Astrocyte (in vitro differentiated cells and primary cell): ENCODE measurements at regions not wholly inside any gene's neighbourhood (a gene's known extent, or its start where the extent isn't known, plus 50 kb on each side); places are given as distances from the start of the nearest gene placed in this dataset.

Experiments
- DNase-seq: peaks from one replicate; pipeline ENCODE4 v3.0.0-alpha.2; 2010; ENCODE audit warnings: low read depth
- FAIRE-seq: peaks from 2 replicates; lab custom pipeline; 2011; peaks lifted over from hg19 to GRCh38; lab: Jason Lieb, UNC
- H2AFZ ChIP-seq: 2 replicates; pipeline ENCODE4 v1.6.0; 2012; ENCODE audit warnings: low read depth, low read length, inconsistent platforms
- H3K27ac ChIP-seq: 2 replicates; pipeline ENCODE4 v1.5.1; 2011; ENCODE audit warnings: low read depth, low read length, inconsistent platforms
- H3K27me3 ChIP-seq: 2 replicates; pipeline ENCODE4 v1.6.0; 2011; ENCODE audit warnings: low read length, inconsistent platforms; ENCODE audit not compliant: insufficient read depth
- H3K36me3 ChIP-seq: 2 replicates; pipeline ENCODE4 v1.5.1; 2011; ENCODE audit warnings: low read length, inconsistent platforms; ENCODE audit not compliant: insufficient read depth
- H3K4me1 ChIP-seq: 2 replicates; pipeline ENCODE4 v1.5.1; 2011; ENCODE audit warnings: low read length, inconsistent platforms; ENCODE audit not compliant: insufficient read depth
- H3K4me2 ChIP-seq: 2 replicates; pipeline ENCODE4 v1.6.0; 2012; ENCODE audit warnings: low read length, inconsistent platforms
- H3K4me3 ChIP-seq: 2 replicates; pipeline ENCODE4 v1.5.1; 2011; ENCODE audit warnings: low read depth, mild to moderate bottlenecking, low read length, inconsistent platforms; ENCODE audit not compliant: insufficient read depth
- H3K79me2 ChIP-seq: 2 replicates; pipeline ENCODE4 v1.6.0; 2012; ENCODE audit warnings: mild to moderate bottlenecking, low read length, inconsistent platforms; ENCODE audit not compliant: insufficient read depth
- H3K9ac ChIP-seq: 2 replicates; pipeline ENCODE4 v1.6.0; 2012; ENCODE audit warnings: mild to moderate bottlenecking, low read length, inconsistent platforms
- H3K9me3 ChIP-seq: 2 replicates; pipeline ENCODE4 v1.5.1; 2012; ENCODE audit warnings: low read depth, mild to moderate bottlenecking, low read length, inconsistent platforms; ENCODE audit not compliant: insufficient read depth
- H4K20me1 ChIP-seq: 2 replicates; pipeline ENCODE4 v1.6.0; 2012; ENCODE audit warnings: low read length, inconsistent platforms; ENCODE audit not compliant: insufficient read depth
- H3K27ac Mint-ChIP-seq: one replicate; pipeline ENCODE4 v1.8.0; 2021; ENCODE audit warnings: mild to moderate bottlenecking, mixed read lengths; ENCODE audit not compliant: unreplicated experiment
- H3K27me3 Mint-ChIP-seq: one replicate; pipeline ENCODE4 v1.8.0; 2021; ENCODE audit warnings: low read depth, mixed read lengths; ENCODE audit not compliant: unreplicated experiment
- H3K36me3 Mint-ChIP-seq: one replicate; pipeline ENCODE4 v1.8.0; 2021; ENCODE audit warnings: low read depth, mixed read lengths; ENCODE audit not compliant: unreplicated experiment
- H3K4me1 Mint-ChIP-seq: one replicate; pipeline ENCODE4 v1.8.0; 2021; ENCODE audit warnings: low read depth, mixed read lengths; ENCODE audit not compliant: unreplicated experiment
- H3K4me3 Mint-ChIP-seq: one replicate; pipeline ENCODE4 v1.8.0; 2021; ENCODE audit warnings: mild to moderate bottlenecking, moderate library complexity, mixed read lengths; ENCODE audit not compliant: unreplicated experiment
- H3K9me3 Mint-ChIP-seq: one replicate; pipeline ENCODE4 v1.8.0; 2021; ENCODE audit warnings: mild to moderate bottlenecking, mixed read lengths; ENCODE audit not compliant: unreplicated experiment
- EZH2 ChIP-seq: IDR thresholded peaks from 2 replicates; pipeline ENCODE4 v1.6.1; 2012; ENCODE audit warnings: mild to moderate bottlenecking, low read length, inconsistent platforms; ENCODE audit not compliant: insufficient read depth
- TF ChIP-seq, protein P1 (sequence below): IDR thresholded peaks from 2 replicates; pipeline ENCODE4 v1.5.1; 2011; ENCODE audit warnings: low read depth, mild to moderate bottlenecking, inconsistent platforms, low read length, moderate library complexity; ENCODE audit not compliant: insufficient read depth

DNA sequence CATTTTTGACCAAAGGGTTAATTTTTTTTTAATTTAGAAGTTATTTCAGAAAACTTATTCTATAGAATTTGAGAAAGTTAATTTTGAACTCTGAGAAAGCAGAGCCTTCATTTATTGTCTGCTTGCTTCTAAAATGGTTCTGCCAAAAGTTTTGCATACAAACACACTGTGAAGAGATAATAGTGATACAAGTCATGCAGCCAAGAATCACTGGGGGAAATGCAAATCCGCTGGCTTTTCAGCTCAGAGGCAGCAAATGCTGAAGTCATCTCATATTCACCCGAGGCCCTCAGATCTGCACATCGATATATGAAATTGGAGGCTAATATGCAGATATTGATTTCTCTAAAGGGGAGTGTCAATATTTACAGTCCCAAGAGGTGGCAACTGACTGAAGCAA, 186.2 kb downstream of the KIT start:
- Histone ChIP-seq H3K9me3 (no peaks in the 10 kb centered on the region), H3K27ac (no peak overlapping the region), H3K9ac (no peak overlapping the region), H3K27me3 (no peaks in the 10 kb centered on the region), H3K36me3 (no peaks in the 10 kb centered on the region), H3K79me2 (no peaks in the 10 kb centered on the region), H3K4me1 (no peaks in the 10 kb centered on the region), H4K20me1 (no peaks in the 10 kb centered on the region), H3K4me3 (no peak overlapping the region), H2AFZ (no peak overlapping the region), H3K4me2 (no peak overlapping the region)
- no peaks in the 10 kb centered on the region for H3K27me3 Mint-ChIP-seq
- no peaks in the 10 kb centered on the region for H3K9me3 Mint-ChIP-seq
- H3K4me3 Mint-ChIP-seq: no peak overlapping the region
- H3K4me1 Mint-ChIP-seq: no peaks in the 10 kb centered on the region
- DNase-seq: no peak
- H3K36me3 Mint-ChIP-seq: no peaks in the 10 kb centered on the region
- FAIRE-seq: no peak
- TF ChIP-seq EZH2: no peak
- TF ChIP-seq, protein P1, sequence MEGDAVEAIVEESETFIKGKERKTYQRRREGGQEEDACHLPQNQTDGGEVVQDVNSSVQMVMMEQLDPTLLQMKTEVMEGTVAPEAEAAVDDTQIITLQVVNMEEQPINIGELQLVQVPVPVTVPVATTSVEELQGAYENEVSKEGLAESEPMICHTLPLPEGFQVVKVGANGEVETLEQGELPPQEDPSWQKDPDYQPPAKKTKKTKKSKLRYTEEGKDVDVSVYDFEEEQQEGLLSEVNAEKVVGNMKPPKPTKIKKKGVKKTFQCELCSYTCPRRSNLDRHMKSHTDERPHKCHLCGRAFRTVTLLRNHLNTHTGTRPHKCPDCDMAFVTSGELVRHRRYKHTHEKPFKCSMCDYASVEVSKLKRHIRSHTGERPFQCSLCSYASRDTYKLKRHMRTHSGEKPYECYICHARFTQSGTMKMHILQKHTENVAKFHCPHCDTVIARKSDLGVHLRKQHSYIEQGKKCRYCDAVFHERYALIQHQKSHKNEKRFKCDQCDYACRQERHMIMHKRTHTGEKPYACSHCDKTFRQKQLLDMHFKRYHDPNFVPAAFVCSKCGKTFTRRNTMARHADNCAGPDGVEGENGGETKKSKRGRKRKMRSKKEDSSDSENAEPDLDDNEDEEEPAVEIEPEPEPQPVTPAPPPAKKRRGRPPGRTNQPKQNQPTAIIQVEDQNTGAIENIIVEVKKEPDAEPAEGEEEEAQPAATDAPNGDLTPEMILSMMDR: no peak
- no peak overlapping the region for H3K27ac Mint-ChIP-seq

DNA sequence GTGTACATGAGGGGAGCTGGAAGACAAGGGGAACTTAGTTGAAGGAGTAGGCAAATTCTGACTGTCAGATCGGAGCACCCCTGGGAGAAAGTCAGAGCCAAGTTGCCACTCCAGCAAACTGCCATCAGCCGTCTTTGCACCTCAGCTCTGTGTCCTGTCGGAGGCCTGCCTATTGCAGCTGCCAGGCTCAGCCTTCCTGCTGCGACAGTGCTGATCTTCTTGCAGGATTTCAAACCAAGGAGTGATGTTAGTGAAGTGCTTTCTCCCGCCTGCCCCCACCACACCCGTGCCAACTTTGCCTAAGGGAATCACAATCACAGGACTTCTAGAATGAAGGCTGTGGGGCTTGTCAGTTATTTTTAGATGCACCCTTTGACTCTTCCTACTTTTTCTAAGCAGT, 185.3 kb downstream of the KIT start:
- no peak overlapping the region for H3K4me3 Mint-ChIP-seq
- no peaks in the 10 kb centered on the region for H3K9me3 Mint-ChIP-seq
- H3K27me3 Mint-ChIP-seq: no peaks in the 10 kb centered on the region
- TF ChIP-seq EZH2: no peak
- TF ChIP-seq, protein P1: no peak
- Histone ChIP-seq H3K9me3 (no peaks in the 10 kb centered on the region), H3K4me1 (no peaks in the 10 kb centered on the region), H3K27me3 (no peaks in the 10 kb centered on the region), H2AFZ (no peak overlapping the region), H3K9ac (no peak overlapping the region), H3K79me2 (no peaks in the 10 kb centered on the region), H3K4me2 (no peak overlapping the region), H3K4me3 (no peak overlapping the region), H4K20me1 (no peaks in the 10 kb centered on the region), H3K27ac (no peak overlapping the region), H3K36me3 (no peaks in the 10 kb centered on the region)
- no peaks in the 10 kb centered on the region for H3K4me1 Mint-ChIP-seq
- DNase-seq (no peak), FAIRE-seq (no peak)
- H3K36me3 Mint-ChIP-seq: no peaks in the 10 kb centered on the region
- no peak overlapping the region for H3K27ac Mint-ChIP-seq

DNA sequence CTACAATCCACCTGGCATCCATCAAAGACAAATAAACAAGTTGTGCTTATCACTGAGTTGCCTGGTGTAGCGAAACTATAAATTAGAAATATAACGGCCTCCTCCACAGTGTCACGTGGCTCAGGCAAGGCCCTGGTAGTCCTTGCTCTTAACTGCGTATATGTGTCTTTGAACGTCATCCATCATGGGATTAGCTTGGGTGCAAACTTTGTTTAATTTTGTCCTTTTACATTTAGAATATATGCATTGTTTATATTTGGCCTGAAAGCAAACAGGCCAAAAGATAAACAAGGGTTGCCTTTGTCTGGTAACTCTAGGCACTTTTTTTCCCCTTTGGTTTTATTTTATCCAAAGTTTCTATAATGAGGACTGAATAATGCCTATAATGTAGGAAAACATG, 184.9 kb downstream of the KIT start:
- Histone ChIP-seq H3K4me1 (no peaks in the 10 kb centered on the region), H3K79me2 (no peaks in the 10 kb centered on the region), H3K4me2 (no peak overlapping the region), H4K20me1 (no peaks in the 10 kb centered on the region), H3K9ac (no peak overlapping the region), H3K36me3 (no peaks in the 10 kb centered on the region), H3K27me3 (no peaks in the 10 kb centered on the region), H3K27ac (no peak overlapping the region), H2AFZ (no peak overlapping the region), H3K9me3 (no peaks in the 10 kb centered on the region), H3K4me3 (no peak overlapping the region)
- H3K36me3 Mint-ChIP-seq: no peaks in the 10 kb centered on the region
- no peaks in the 10 kb centered on the region for H3K27me3 Mint-ChIP-seq
- DNase-seq (no peak), FAIRE-seq (no peak)
- TF ChIP-seq, protein P1: no peak
- TF ChIP-seq EZH2: no peak
- no peak overlapping the region for H3K4me3 Mint-ChIP-seq
- H3K4me1 Mint-ChIP-seq: no peaks in the 10 kb centered on the region
- H3K9me3 Mint-ChIP-seq: no peaks in the 10 kb centered on the region
- H3K27ac Mint-ChIP-seq: no peak overlapping the region
